ENCODE measurements at regions not wholly inside any gene's neighbourhood (a gene's known extent, or its start where the extent isn't known, plus 50 kb on each side); places are given as distances from the start of the nearest gene placed in this dataset.

DNA sequence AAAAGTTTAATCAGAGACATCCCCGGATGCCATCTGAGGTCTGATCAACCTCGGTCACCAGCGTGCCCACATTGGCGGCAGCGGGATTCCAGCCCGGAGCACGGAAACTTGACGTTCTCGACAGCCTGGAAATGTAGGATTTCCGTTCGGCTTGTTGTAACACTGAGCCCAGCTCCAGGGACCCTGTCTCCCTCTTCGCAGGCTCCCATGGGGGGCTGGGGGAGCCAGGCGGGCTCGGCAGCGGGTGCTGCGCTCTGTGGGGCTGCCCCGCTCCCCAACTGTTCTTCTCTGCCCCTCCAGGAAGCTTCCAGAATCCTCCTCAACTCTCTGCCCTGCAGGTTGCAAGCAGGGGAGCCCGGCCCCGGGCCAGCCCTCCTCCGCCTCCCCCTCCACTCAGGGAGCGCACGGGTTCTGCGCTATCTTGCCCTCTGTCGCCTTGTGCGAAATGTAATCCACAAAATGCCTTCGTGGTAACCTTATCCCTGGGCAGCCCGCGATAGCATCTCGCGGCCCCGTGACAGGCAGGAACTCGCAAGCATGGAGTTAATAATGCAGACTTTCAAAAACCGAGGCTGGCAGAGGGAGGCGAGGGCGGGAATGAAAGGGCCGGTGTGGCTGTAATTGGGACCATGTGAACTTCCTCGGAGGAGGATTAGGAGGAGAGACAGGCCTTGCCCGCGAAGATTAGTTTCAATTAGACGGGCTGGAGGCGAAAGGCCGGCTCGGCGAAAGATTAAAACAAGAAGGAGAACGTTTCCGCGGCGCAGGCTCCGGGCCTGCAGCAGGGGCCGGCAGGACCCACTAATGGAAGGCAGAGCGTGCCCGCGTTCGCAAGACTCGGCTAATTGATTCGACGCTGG lies 53.9 kb upstream of the TTC34 start:
- no peak overlapping the region for H3K4me3 ChIP-seq (ENCODE audit: low read depth, low read length, poor library complexity, severe bottlenecking)

DNA sequence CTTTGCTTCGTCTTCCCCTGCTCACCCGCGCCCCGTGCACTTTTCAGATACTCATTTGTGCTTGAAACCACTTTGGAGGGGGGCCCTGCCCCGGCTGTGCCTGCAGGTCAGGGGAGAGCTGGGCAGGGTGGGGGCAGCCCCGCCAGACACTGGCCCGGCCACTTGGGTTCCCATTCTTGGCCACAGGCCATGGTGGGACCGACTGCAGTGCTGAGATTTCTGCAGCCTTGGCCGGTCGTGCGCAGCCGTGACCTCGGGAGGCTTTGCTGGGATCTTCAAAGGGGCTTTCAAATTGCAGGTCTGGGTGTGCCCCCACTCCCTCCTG lies 54.5 kb upstream of the TTC34 start:
- Histone ChIP-seq H3K79me2 (ENCODE audit: insufficient read depth, low read length) (no peaks in the 10 kb centered on the region), H3K4me1 (ENCODE audit: insufficient read depth, low read length, severe bottlenecking) (no peaks in the 10 kb centered on the region), H3K4me2 (ENCODE audit: low read length) (no peak overlapping the region), H3K36me3 (ENCODE audit: insufficient read depth, low read length) (no peaks in the 10 kb centered on the region), H4K20me1 (ENCODE audit: insufficient read depth, low read length) (no peaks in the 10 kb centered on the region), H2AFZ (ENCODE audit: low read length) (no peak overlapping the region), H3K27me3 (ENCODE audit: insufficient read depth, low read length) (no peaks in the 10 kb centered on the region), H3K4me3 (ENCODE audit: low read depth, low read length, poor library complexity, severe bottlenecking) (no peak overlapping the region), H3K27ac (ENCODE audit: low read depth, low read length, poor library complexity, severe bottlenecking) (no peak overlapping the region), H3K9ac (ENCODE audit: low read length) (no peak overlapping the region), H3K9me2 (ENCODE audit: low read depth, low read length) (no peaks in the 10 kb centered on the region), H3K9me3 (ENCODE audit: low read length) (no peaks in the 10 kb centered on the region), H3F3A (ENCODE audit: insufficient read depth, low read length) (no peaks in the 10 kb centered on the region)
- TF ChIP-seq, protein P1, sequence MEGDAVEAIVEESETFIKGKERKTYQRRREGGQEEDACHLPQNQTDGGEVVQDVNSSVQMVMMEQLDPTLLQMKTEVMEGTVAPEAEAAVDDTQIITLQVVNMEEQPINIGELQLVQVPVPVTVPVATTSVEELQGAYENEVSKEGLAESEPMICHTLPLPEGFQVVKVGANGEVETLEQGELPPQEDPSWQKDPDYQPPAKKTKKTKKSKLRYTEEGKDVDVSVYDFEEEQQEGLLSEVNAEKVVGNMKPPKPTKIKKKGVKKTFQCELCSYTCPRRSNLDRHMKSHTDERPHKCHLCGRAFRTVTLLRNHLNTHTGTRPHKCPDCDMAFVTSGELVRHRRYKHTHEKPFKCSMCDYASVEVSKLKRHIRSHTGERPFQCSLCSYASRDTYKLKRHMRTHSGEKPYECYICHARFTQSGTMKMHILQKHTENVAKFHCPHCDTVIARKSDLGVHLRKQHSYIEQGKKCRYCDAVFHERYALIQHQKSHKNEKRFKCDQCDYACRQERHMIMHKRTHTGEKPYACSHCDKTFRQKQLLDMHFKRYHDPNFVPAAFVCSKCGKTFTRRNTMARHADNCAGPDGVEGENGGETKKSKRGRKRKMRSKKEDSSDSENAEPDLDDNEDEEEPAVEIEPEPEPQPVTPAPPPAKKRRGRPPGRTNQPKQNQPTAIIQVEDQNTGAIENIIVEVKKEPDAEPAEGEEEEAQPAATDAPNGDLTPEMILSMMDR (IDR thresholded peaks at IDR 0.05; ENCODE audit: low read length): no peak
- no peak for TF ChIP-seq EZH2 (IDR thresholded peaks at IDR 0.05; ENCODE audit: borderline replicate concordance, low read length)

More for the DNA sequence above, 53.9 kb upstream of the TTC34 start:
- TF ChIP-seq, protein P1 (IDR thresholded peaks at IDR 0.05; ENCODE audit: low read length): no peak
- TF ChIP-seq EZH2 (IDR thresholded peaks at IDR 0.05; ENCODE audit: borderline replicate concordance, low read length): no peak
- Histone ChIP-seq H3K4me2 (ENCODE audit: low read length) (no peak overlapping the region), H3K27me3 (ENCODE audit: insufficient read depth, low read length) (no peaks in the 10 kb centered on the region), H4K20me1 (ENCODE audit: insufficient read depth, low read length) (no peaks in the 10 kb centered on the region), H3K9ac (ENCODE audit: low read length) (no peak overlapping the region), H3F3A (ENCODE audit: insufficient read depth, low read length) (no peaks in the 10 kb centered on the region), H3K79me2 (ENCODE audit: insufficient read depth, low read length) (no peaks in the 10 kb centered on the region), H3K4me1 (ENCODE audit: insufficient read depth, low read length, severe bottlenecking) (no peaks in the 10 kb centered on the region), H3K36me3 (ENCODE audit: insufficient read depth, low read length) (no peaks in the 10 kb centered on the region), H2AFZ (ENCODE audit: low read length) (no peak overlapping the region), H3K9me3 (ENCODE audit: low read length) (no peaks in the 10 kb centered on the region), H3K9me2 (ENCODE audit: low read depth, low read length) (no peaks in the 10 kb centered on the region), H3K27ac (ENCODE audit: low read depth, low read length, poor library complexity, severe bottlenecking) (no peak overlapping the region)

DNA sequence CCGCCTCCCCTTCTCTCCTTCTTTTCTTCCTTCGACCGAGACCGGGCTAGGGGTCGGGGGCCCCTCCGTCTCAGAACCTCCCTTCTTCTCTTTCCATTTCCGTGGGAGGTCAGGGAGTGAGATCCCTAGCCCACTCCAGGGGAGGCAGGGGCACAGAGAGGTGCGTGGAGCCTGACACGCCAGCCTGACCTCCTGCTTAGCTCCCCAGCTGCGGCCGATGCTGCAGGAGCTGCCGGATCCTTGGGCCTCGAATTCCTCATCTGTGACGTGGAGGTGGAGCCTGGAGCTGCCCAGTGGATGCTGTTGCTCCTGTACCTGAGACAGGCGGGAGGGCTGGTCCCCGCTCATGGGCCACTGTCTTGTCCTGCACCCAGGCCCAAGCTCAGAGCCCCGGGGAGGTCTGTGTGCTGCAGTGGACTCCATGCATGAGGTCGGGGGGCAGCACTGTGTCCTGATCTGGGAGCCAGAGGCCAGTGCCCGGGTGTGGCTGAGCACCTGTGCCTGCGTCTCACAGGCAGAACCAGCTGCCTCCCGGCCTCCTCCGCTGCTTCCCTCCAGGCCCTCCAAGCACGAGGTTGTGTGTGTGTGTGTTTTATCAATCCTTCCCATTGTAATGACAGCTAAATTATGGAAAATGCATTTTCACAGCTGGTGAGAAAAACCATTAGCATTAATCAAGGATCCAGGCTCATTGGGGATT lies 55.3 kb upstream of the TTC34 start:
- Histone ChIP-seq H3K79me2 (ENCODE audit: insufficient read depth, low read length) (no peaks in the 10 kb centered on the region), H3F3A (ENCODE audit: insufficient read depth, low read length) (no peaks in the 10 kb centered on the region), H3K27ac (ENCODE audit: low read depth, low read length, poor library complexity, severe bottlenecking) (no peak overlapping the region), H3K36me3 (ENCODE audit: insufficient read depth, low read length) (no peaks in the 10 kb centered on the region), H3K9me2 (ENCODE audit: low read depth, low read length) (no peaks in the 10 kb centered on the region), H3K4me3 (ENCODE audit: low read depth, low read length, poor library complexity, severe bottlenecking) (no peak overlapping the region), H3K9ac (ENCODE audit: low read length) (no peak overlapping the region), H2AFZ (ENCODE audit: low read length) (no peak overlapping the region), H3K9me3 (ENCODE audit: low read length) (no peaks in the 10 kb centered on the region), H3K4me2 (ENCODE audit: low read length) (no peak overlapping the region), H3K4me1 (ENCODE audit: insufficient read depth, low read length, severe bottlenecking) (no peaks in the 10 kb centered on the region), H4K20me1 (ENCODE audit: insufficient read depth, low read length) (no peaks in the 10 kb centered on the region), H3K27me3 (ENCODE audit: insufficient read depth, low read length) (no peaks in the 10 kb centered on the region)
- TF ChIP-seq EZH2 (IDR thresholded peaks at IDR 0.05; ENCODE audit: borderline replicate concordance, low read length): no peak
- TF ChIP-seq, protein P1 (IDR thresholded peaks at IDR 0.05; ENCODE audit: low read length): no peak

Measured in OCI-LY1 (cell line).